HCT116 (cell line): ENCODE measurements at regions not wholly inside any gene's neighbourhood (a gene's known extent, or its start where the extent isn't known, plus 50 kb on each side); places are given as distances from the start of the nearest gene placed in this dataset.

ENCODE experiments used
- ATAC-seq: fragments of 200-7000 bp; cut with Tn5 transposase; 2 replicates; pipeline ENCODE4 v1.9.1; 2020; ENCODE audit warnings: mild to moderate bottlenecking, moderate library complexity
- BruUV-seq: library from RNA; stranded (reverse); fragments of 400-500 nt; replicated peaks from 2 replicates; lab custom pipeline; 2021; lab: Mats Ljungman, UMichigan
- CTCF ChIA-PET: fragments of 300-600 bp; sonication (Branson Sonifier 250); formaldehyde crosslinking; loops from one replicate; lab custom pipeline; 2021; ENCODE audit warnings: antibody characterized with exemption; lab: Charles Lee
- POLR2A ChIA-PET: fragments of 300-600, 350-600 bp; sonication (Branson Sonifier 250); formaldehyde crosslinking; loops from one replicate; lab custom pipeline; 2021; ENCODE audit warnings: antibody characterized with exemption; lab: Charles Lee
- RAD21 ChIA-PET, 2 experiments: fragments of 300-600 bp; sonication (Branson Sonifier 250); formaldehyde crosslinking; loops; one replicate each; lab custom pipeline; 2023; ENCODE audit warnings: low total read pairs in 2 of 2; ENCODE audit not compliant: uncharacterized antibody in 2 of 2, unreplicated experiment in 2 of 2, low non-redundant PET in 1 of 2; lab: Charles Lee
- DNase-seq: peaks from one replicate; pipeline ENCODE4 v3.0.0-alpha.2; 2010; ENCODE audit warnings: low read depth, low spot score
- H2AFZ ChIP-seq: fragments of 200-600 bp; shearing (Covaris generic), sonication (generic); 2 replicates; pipeline ENCODE4 v1.6.1; 2017; ENCODE audit warnings: low read depth, mixed run types, mixed read lengths, antibody characterized with exemption, low read length; ENCODE audit not compliant: poor library complexity, severe bottlenecking
- H3K27ac ChIP-seq: 2 replicates; pipeline ENCODE4 v1.5.1; 2012; ENCODE audit warnings: low read depth, low read length
- H3K27me3 ChIP-seq: fragments of 200-600 bp; sonication (generic); 2 replicates; pipeline ENCODE4 v1.6.1; 2016; ENCODE audit warnings: mixed run types, low read length, mixed read lengths; ENCODE audit not compliant: insufficient read depth
- H3K36me3 ChIP-seq, 2 experiments: fragments of 200-500 bp in 1 of 2; fragments of 200-600 bp in 1 of 2; sonication (Bioruptor generic) in 1 of 2; sonication (generic) in 1 of 2; 2 replicates each; pipeline versions ENCODE4 v1.5.1 to v1.6.1; 2014 to 2016; ENCODE audit warnings: low read length in 2 of 2, inconsistent platforms in 1 of 2, mixed read lengths in 1 of 2, mixed run types in 1 of 2; ENCODE audit not compliant: insufficient read depth in 2 of 2, control insufficient read depth in 1 of 2
- H3K4me1 ChIP-seq, 2 experiments: fragments of 200-600 bp in 1 of 2; sonication (generic) in 1 of 2; 2 replicates each; pipeline versions ENCODE4 v1.5.1 to v1.6.1; 2012 to 2017; ENCODE audit warnings: low read length in 2 of 2, inconsistent platforms in 1 of 2, mild to moderate bottlenecking in 1 of 2, mixed read lengths in 1 of 2, mixed run types in 1 of 2, moderate library complexity in 1 of 2; ENCODE audit not compliant: insufficient read depth in 2 of 2, control insufficient read depth in 1 of 2
- H3K4me2 ChIP-seq: fragments of 200-600 bp; sonication (generic); 2 replicates; pipeline ENCODE4 v1.6.1; 2017; ENCODE audit warnings: mixed run types, low read length, mixed read lengths
- H3K4me3 ChIP-seq, 2 experiments: fragments of 200-600 bp in 1 of 2; sonication (generic) in 1 of 2; replicated peaks in 1 of 2; 2 replicates each; pipeline ENCODE4 v1.5.1; 2011 to 2016; ENCODE audit warnings: low read length in 2 of 2, control low read depth in 1 of 2, low read depth in 1 of 2, mild to moderate bottlenecking in 1 of 2, mixed read lengths in 1 of 2, mixed run types in 1 of 2
- H3K79me2 ChIP-seq: fragments of 200-600 bp; sonication (generic); 2 replicates; pipeline ENCODE4 v1.6.1; 2017; ENCODE audit warnings: mild to moderate bottlenecking, mixed run types, low read length, moderate library complexity, mixed read lengths; ENCODE audit not compliant: insufficient read depth
- H3K9ac ChIP-seq: fragments of 200-600 bp; sonication (generic); 2 replicates; pipeline ENCODE4 v1.6.1; 2016; ENCODE audit warnings: low read length, mixed read lengths
- H3K9me2 ChIP-seq: fragments of 200-600 bp; sonication (generic), shearing (Covaris generic); 2 replicates; pipeline ENCODE4 v1.6.1; 2017; ENCODE audit warnings: mixed run types, mild to moderate bottlenecking, moderate library complexity; ENCODE audit not compliant: insufficient read depth
- H3K9me3 ChIP-seq, 2 experiments: fragments of 200-500 bp in 1 of 2; fragments of 200-600 bp in 1 of 2; sonication (Bioruptor generic) in 1 of 2; sonication (generic) in 1 of 2; 2 replicates each; pipeline ENCODE4 v1.6.1; 2014 to 2017; ENCODE audit warnings: low read length in 2 of 2, mixed read lengths in 2 of 2, inconsistent platforms in 1 of 2, low read depth in 1 of 2, mild to moderate bottlenecking in 1 of 2, mixed run types in 1 of 2, moderate library complexity in 1 of 2; ENCODE audit not compliant: control insufficient read depth in 1 of 2, insufficient read depth in 1 of 2
- H4K20me1 ChIP-seq: fragments of 200-600 bp; sonication (generic), shearing (Covaris generic); 2 replicates; pipeline ENCODE4 v1.6.1; 2017; ENCODE audit warnings: mixed run types, mild to moderate bottlenecking, moderate library complexity; ENCODE audit not compliant: insufficient read depth
- CBX3 ChIP-seq: IDR thresholded peaks from 2 replicates; pipeline ENCODE4 v1.6.1; 2012; ENCODE audit warnings: low read depth
- CTCF ChIP-seq, 3 experiments: fragments of 200-600 bp in 1 of 3; sonication (generic) in 1 of 3; IDR thresholded peaks in 2 of 3; conservative IDR thresholded peaks in 1 of 3; 2 replicates each; pipeline ENCODE4 v1.5.1; 2012 to 2017; ENCODE audit warnings: low read depth in 2 of 3, low read length in 2 of 3, antibody characterized with exemption in 1 of 3, borderline replicate concordance in 1 of 3, control low read depth in 1 of 3, mild to moderate bottlenecking in 1 of 3, mixed read lengths in 1 of 3, mixed run types in 1 of 3, moderate library complexity in 1 of 3; ENCODE audit not compliant: insufficient read depth in 1 of 3
- ELF1 ChIP-seq: IDR thresholded peaks from 2 replicates; pipeline ENCODE4 v1.6.1; 2012; ENCODE audit warnings: low read depth, borderline replicate concordance
- EZH2phosphoT487 ChIP-seq: fragments of 200-600 bp; IDR thresholded peaks from 2 replicates; pipeline ENCODE4 v1.6.1; 2018; ENCODE audit warnings: antibody characterized with exemption, borderline replicate concordance
- FOSL1 ChIP-seq: IDR thresholded peaks from 2 replicates; pipeline ENCODE4 v1.6.1; 2012; ENCODE audit warnings: low read depth
- RAD21 ChIP-seq: IDR thresholded peaks from 2 replicates; pipeline ENCODE4 v1.6.1; 2012; ENCODE audit warnings: low read depth, mild to moderate bottlenecking
- SIN3A ChIP-seq: IDR thresholded peaks from 2 replicates; pipeline ENCODE4 v1.6.1; 2012; ENCODE audit warnings: low read depth
- SP1 ChIP-seq: IDR thresholded peaks from 2 replicates; pipeline ENCODE4 v1.6.1; 2012; ENCODE audit warnings: low read depth
- TCF7L2 ChIP-seq: IDR thresholded peaks from 2 replicates; pipeline ENCODE4 v1.7.0; 2011; ENCODE audit warnings: borderline replicate concordance, inconsistent platforms; ENCODE audit not compliant: insufficient read depth, insufficient read length; ENCODE audit errors: extremely low read depth
- intact Hi-C: fragments of 100-400 bp; cut with micrococcal nuclease; formaldehyde crosslinking; loops from 2 replicates; pipeline ENCODE4 v1.10.0; 2022
- TF ChIP-seq, protein P1 (sequence below): IDR thresholded peaks from 2 replicates; pipeline ENCODE4 v1.6.1; 2012
- TF ChIP-seq, protein P2 (sequence below): IDR thresholded peaks from 2 replicates; pipeline ENCODE4 v1.6.1; 2011; ENCODE audit warnings: mild to moderate bottlenecking, low read length, moderate library complexity; ENCODE audit not compliant: insufficient replicate concordance; ENCODE audit errors: extremely low read depth

GRCh38 chr4:20422398-20422797 lies 170.7 kb downstream of the SLIT2 start (continued):
- TF ChIP-seq CTCF (IDR thresholded peaks at IDR 0.05 in 2 of 3, conservative IDR thresholded peaks at IDR 0.05 in 1 of 3; ENCODE audit: borderline replicate concordance in 1 of 3, insufficient read depth in 1 of 3, low read depth in 2 of 3, low read length in 2 of 3), result peak; percentile 38 to 55 (median 50); a peak in 5 of 6 replicates
- TF ChIP-seq SIN3A, result no peak
- no peak for TF ChIP-seq FOSL1
- TF ChIP-seq ELF1, result no peak

GRCh38 chr4:20423420-20423819 lies 171.7 kb downstream of the SLIT2 start:
- BruUV-seq, result no TSS peak
- H4K20me1 ChIP-seq, result no peaks in the 10 kb centered on the region
- no peak for TF ChIP-seq SP1
- TF ChIP-seq EZH2phosphoT487, result no peak
- TF ChIP-seq CBX3, result no peak
- TF ChIP-seq TCF7L2, result no peak
- TF ChIP-seq, protein P1, sequence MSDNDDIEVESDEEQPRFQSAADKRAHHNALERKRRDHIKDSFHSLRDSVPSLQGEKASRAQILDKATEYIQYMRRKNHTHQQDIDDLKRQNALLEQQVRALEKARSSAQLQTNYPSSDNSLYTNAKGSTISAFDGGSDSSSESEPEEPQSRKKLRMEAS, result no peak
- TF ChIP-seq, protein P2, sequence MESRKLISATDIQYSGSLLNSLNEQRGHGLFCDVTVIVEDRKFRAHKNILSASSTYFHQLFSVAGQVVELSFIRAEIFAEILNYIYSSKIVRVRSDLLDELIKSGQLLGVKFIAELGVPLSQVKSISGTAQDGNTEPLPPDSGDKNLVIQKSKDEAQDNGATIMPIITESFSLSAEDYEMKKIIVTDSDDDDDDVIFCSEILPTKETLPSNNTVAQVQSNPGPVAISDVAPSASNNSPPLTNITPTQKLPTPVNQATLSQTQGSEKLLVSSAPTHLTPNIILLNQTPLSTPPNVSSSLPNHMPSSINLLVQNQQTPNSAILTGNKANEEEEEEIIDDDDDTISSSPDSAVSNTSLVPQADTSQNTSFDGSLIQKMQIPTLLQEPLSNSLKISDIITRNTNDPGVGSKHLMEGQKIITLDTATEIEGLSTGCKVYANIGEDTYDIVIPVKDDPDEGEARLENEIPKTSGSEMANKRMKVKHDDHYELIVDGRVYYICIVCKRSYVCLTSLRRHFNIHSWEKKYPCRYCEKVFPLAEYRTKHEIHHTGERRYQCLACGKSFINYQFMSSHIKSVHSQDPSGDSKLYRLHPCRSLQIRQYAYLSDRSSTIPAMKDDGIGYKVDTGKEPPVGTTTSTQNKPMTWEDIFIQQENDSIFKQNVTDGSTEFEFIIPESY, result no peak
- no peak; a peak in 1 of 6 replicates for TF ChIP-seq CTCF (IDR thresholded peaks at IDR 0.05 in 2 of 3, conservative IDR thresholded peaks at IDR 0.05 in 1 of 3; ENCODE audit: borderline replicate concordance in 1 of 3, insufficient read depth in 1 of 3, low read depth in 2 of 3, low read length in 2 of 3)
- no peak for TF ChIP-seq RAD21
- no peak overlapping the region for H3K4me3 ChIP-seq
- CTCF ChIA-PET, result no interaction called here
- H3K27me3 ChIP-seq, result 0 out of 2 replicates have a peak, but pooled peaks cover 11% of the 10 kb centered on the region
- no peak for DNase-seq
- no peak for ATAC-seq
- no peaks in the 10 kb centered on the region for H3K79me2 ChIP-seq
- H3K9ac ChIP-seq, result no peak overlapping the region
- no peak overlapping the region for H3K27ac ChIP-seq
- no peak overlapping the region for H2AFZ ChIP-seq
- H3K4me1 ChIP-seq, result 0 out of 4 replicates have a peak, but pooled peaks cover 0 to 2% of the 10 kb centered on the region in 2 experiments
- no peak overlapping the region for H3K4me2 ChIP-seq
- POLR2A ChIA-PET, result no interaction called here
- H3K9me2 ChIP-seq, result no peaks in the 10 kb centered on the region
- no peaks in the 10 kb centered on the region for H3K36me3 ChIP-seq
- RAD21 ChIA-PET, result no interaction called here
- intact Hi-C loops, result loop anchor here (5.0 to 10.0 kb wide), 2 partner anchors 1344 to 1729 kb away; no protein-coding TSS in a partner anchor
- no peaks in the 10 kb centered on the region for H3K9me3 ChIP-seq
